CD4-positive, alpha-beta T cell treated with Interleukin-15 for 4 hours (primary cell): ENCODE measurements at regions not wholly inside any gene's neighbourhood (a gene's known extent, or its start where the extent isn't known, plus 50 kb on each side); places are given as distances from the start of the nearest gene placed in this dataset.

ENCODE experiments used
- DNase-seq: peaks from one replicate; pipeline ENCODE4 v3.0.0-alpha.2; 2020; ENCODE audit warnings: low spot score

DNA sequence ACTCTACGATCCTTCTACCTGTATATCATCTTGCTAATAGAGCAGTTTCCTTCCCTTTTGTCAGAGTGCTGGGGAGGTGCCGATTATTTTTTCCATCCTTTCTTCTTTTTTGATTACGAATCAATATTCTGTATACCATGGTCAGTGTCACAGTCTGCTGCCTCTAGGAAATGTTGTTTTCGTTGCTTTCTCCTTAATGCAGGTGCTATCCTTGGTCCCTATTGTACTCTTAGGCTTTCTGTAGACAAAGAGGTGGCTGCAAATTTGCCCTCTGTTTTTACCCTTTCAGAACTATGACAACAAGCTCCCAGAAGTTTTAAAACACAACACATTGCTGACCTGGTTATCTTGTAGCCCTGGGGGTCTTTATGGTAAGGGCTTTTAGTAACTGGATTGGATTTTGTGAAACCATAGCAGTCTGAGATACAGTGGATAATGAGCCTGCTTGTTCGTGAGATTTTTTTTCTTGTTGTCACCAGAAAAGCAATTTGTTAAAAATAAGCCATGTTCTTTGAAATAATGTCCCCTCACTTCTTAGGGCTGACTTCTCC, 430.3 kb upstream of the TPM1 start:
- no peak for DNase-seq

DNA sequence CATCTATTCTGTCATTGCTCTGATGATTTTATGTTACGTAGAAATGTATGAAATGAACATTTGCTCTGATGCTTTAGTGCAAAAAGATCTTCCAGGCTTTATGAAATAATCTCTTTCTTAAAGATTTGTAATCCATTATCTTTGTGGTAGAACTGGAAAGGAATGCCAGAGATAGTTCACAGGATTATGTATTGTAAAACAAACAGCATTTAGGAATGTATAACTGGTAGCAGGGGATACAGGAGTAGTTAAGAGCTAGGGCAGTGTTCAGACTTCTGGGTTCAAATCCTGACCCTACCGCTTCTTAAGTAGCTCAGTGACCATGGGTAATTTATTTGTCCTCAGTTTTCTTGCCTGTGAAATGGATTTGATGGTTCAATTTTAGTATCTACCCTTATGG, 429.8 kb upstream of the TPM1 start:
- DNase-seq, result no peak

DNA sequence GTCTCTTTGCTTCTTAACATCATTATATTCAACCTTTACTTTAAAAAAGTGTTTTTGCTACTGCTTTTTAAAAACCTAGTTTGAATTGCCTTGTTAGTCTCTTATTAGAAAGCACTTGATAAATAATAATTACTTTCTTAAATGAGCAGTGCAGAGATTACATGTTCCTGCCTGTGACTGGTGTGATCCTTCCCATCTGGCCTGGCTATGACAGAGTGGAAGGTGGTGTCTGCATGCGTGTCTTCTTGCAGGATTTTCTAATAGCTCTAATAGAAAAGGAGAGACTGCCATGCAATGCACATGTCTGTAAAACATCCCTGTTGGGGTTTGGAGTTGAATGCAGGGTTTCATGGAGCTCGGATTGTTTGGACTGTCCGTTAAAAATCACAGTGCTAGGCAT, 425.8 kb upstream of the TPM1 start:
- no peak for DNase-seq

DNA sequence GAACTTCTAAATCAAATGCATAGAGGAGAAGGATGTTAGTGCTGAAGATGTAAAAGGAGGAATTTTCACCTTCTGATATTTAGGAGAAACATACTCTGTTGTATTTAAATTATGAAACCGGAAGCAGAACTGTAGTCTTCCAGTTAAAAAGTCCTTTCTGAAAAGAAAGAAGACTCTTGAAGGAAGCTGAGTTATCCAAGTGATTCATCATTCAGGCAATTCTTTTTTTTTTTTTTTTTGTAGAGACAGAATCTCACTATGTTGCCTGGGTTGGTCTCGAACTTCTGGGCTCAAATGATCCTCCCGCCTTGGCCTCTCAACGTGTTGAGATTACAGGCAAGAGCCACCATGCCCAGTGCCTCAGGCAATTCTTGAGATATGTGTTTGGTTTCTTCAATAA, 424.8 kb upstream of the TPM1 start:
- DNase-seq, result no peak

DNA sequence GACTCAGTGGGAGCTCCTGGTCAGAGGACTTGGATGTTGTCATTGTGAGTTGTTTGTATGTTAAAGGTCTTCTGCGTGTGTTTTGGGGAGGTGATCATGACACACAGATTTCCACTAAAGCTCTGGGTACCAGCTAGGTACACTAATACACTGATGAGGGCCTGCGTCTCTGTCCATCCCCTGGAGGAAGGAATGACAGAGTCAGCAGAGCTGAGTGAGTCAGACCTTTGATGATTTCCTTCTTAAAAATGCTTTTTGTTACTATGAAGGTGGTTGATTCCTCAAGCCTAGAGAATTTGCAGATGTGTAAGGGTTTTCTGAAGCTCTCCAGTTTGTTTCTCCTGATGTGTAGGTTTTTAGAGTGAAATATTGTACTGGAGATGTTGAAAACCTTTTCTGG, 424.1 kb upstream of the TPM1 start:
- DNase-seq, result no peak

DNA sequence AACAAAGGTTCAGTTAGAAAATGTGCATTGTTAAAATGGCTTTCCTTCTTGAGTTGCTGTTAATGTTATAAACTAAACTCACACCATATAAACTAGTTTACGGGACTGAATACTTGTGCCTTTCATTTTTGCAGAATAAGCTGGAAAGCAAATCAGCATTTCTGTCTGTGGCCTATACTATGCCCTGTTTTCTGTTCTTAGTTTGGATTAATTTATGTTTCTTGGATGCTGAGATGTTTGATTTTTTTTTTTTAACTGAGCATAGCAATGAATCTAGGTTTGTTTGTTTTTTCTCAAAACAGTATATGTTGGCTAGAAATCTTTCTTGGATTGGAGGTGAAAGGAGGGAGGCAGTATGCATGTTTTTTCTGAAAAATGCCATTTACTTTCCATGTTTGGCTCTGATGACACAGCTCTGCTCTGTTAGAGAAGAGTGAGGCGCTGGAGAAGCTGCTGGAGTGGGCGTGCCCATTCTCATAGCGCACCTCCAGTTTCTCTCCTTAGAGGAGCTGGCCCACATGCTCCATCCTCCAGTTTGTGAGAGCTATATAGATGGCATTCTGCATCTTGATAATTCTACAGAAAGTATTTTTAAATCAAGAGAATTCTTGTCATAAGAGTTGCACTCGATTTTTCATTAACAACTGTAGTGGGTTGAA, 423.6 kb upstream of the TPM1 start:
- DNase-seq, result no peak

DNA sequence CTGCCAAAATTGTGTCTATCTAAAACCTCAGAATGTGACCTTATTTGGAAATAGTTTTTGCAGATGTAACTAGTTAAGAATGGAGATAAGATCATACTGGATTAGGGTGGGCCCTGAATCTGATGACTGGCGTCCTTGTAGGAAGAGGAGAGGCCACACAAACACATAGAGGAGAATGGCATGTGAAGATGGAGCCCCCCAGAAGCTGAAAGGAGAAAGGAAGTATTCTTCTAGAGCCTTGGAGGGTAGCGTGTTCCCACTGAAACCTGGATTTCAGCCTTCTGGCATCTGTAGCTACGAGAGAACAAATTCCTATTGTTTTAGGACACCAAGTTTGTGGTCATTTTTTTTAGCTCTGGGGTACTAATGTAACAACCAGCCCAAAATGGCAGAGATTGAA, 423.0 kb upstream of the TPM1 start:
- DNase-seq, result no peak

DNA sequence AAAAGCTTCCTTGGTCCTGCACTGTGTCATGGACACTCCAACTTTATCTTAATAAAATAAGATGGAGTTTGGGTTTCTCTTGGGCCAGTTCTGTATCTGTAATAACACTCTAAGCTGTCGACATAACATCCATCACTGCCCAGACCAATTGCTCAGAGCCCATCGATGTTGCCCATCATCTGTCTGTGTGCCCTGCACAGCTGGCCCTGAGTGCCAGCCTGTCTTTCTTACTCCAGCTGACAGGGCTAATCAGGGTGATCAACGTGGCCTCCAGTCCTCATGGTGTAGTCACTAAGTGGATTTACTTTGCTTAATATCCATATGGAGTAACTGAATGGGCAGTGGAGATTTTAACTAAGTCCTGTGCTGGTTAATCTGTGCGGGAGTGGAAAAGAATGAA, 419.8 kb upstream of the TPM1 start:
- DNase-seq, result no peak

DNA sequence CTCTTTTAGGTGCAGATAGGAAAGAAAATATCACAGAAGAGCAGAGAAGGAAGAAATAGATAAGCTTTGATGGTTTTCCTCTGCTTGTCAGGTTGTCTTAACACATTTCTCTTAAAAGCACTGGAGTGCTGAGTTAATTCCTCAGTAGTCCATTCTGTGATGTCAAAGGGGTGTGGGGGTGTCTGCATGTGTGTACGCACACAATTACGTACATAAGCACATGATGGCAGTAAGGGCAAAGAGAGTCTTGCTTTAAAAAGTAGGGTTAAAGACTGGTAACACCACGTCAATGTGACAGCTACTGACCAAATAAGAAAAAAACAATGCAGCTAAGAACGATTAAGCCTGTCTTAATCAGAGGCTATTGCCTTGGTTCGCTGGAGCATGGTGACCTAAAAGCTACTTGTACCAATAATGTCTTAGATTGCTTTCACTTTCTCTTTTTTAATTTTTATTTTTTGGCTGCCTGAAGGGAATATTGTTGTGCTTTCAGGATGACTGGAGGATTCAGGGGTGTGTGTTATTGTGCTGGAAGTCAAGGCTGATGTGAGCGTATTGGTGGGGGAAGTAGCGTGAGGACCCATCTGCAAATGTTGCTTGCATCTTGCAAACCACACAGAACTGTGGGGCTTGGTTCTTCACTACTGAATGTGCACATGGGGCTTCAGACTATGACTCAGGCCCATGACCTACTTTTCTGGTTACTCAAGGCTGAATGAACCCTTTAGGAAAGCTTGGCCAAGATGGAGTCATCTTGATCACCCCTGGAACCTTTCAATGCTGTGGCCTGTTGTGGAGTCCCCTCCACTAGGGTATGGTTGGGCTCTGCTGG, 417.8 kb upstream of the TPM1 start:
- DNase-seq, result no peak

DNA sequence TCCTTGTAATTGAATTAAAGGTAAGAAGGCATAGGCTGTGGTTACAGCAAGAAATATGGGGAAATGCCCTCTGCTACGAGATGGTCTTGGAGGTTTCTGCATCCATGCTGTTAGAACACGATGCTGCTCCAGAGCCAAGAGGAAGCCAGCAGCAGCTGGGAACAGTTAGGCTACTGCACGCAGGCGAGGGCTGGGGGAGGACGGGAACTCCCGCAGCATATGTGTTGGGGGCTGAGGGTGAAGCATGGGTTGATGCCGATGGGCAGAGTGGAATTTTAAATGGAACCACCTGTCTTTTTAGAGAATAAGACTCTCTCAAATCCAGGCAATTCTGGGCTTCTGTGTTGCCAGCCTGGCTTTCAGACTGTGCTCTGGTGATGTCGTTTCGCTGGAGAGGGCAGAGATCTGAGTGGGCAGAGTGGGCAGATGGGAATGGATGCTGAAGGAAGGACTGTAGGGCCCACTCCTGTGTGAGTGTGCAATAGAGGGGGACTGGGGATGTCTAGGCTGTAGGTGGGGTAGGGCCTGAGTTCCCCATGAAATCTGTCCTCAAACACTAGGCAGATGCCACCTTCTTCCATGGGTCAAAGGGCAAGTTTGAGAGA, 417.0 kb upstream of the TPM1 start:
- no peak for DNase-seq

DNA sequence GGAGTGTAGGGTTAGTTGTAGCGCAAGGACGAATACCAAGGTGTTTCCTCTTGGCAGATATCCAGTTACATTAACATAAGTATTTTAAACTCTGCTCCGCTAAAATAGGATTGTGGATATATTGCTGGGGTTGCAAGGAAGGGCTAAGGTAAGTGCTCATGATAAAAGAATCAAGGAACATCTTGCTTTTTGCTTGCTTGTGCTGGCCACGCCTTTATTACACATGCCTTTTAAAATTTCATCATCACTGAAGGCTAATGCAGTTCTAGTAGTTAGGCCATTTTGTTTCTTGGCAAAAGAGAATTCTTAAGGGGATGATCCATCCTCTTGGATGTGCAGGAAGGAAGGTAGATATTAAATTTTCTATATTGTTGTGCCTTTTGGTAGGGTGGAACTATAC, 415.6 kb upstream of the TPM1 start:
- no peak for DNase-seq

DNA sequence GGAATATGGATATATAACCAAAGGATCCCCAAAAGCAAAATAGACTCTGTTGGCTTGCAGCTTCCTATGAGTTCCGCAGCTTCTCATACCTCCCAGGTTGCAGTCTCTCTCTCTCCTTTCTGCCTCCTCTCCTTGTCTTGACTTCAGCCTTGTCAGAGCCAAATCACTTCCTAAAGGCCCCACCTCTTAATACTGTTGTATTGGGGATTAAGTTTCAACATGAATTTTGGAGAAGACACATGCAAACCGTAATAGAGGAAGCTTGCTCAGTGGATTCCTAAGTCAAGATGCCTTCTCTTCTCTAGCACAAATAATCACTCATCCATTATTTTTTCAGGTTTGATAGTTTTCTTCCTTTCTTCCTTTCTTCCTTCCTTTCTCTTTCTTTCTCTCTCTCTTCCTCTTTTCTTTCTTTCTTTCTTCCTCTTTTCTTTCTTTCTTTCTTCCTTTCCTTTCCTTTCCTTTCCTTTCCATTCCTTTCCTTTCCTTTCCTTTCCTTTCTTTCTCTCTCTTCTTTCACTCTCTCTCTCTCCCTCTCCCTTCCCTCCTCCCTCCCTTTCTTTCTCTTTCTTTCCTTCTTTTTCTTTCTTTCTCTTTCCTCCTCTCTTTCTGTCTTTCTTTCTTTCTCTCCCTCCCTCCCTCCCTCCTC, 411.3 kb upstream of the TPM1 start:
- no peak for DNase-seq

DNA sequence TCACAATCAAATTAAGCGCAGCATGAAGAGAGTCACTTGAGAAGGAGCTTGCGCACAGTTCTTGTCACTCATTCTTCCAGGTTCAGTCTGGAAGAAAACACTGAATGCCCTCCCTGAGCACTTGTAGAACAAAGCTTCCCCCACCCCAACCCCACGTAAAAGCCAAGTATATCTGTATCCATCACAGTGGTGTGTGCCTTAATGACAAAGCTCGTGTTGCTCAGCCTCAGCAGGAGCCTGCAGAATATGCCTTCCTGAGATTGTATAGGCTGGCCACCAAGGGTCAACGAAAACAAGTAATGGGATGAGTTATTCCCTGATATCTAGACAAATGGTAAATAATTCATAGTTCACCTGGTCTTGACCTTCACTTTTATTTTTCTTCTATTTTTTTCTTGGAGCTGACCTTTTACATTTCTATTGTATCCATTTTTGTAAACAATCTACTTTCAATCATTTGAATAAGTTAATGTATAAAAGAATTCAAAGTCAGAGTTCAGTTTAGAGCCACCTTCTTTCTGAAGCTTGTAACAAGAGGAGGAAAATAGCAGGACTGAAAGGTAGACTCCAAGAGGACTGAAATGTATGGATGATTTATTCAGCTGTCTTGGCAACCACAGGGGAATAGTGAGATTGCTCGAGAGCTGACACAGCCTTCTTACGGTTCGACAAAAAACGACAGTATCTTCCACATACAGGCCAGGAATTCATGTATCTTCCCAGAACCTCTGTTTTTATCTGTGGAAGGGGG, 405.5 kb upstream of the TPM1 start:
- no peak for DNase-seq

DNA sequence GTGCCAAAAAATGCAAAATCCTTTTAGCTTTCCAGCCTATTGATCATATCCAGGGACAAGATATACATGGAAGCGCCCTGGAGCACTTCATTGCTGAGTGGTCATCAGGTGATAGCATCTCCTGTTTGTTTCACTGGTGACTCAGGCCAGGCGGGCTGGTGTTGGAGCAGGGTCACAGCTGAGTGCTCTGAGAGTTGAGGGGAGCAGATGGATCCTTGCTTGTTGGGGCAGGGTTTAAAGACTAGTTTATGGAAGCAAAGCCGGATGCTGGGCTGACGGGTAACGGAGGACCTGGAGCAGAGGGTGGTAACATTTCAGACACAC, 405.0 kb upstream of the TPM1 start:
- DNase-seq, result no peak

DNA sequence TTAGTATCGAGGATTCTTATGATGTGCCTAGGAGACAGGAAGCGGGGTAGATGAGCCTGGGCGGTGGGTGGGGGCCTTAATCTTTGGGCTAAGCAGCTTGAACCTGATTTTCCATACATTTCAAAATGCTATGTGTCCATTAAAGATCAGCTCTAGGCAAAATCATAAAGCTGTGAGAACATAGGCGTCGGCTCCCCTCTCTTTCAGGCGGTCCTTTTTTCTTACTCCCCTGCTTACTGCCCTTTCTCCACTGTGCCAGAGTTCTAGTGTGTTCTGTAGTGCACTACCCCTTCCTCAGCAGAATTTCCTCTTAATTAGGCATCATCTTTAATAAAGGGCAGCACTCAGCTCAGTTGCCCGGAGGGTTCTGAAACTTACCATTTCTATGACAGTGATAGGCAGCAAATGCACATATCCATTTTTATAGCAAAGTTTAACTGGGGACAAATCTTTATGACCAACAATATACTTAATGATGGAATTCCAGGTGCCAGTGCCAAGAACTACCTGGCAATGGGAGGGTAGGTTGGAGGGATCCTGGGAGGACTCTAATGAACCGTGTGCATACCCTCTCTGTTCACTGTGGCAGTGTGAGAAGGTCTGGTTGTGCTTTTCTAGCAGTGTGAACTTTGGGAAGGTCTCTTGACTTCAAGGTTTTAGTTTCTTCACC, 404.5 kb upstream of the TPM1 start:
- no peak for DNase-seq

DNA sequence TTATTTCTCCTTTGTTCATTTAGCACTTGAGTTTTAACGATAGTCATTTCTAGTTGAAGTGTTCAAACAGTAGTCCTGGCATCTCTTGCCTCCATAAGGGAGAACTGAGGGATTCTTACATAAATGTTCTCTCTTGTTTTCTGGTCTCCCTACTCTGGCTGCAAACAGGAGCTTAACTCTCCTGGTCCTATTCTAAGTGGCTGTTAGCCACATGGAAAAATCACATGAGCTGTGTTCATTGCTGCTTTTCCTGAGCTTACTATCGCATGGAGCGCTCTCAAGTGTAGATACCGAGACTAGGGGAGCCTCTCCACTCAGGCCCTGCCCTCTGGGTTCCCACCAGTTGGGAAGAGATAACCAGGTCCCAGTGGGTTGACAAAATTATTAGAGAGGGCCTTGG, 403.1 kb upstream of the TPM1 start:
- DNase-seq, result no peak

DNA sequence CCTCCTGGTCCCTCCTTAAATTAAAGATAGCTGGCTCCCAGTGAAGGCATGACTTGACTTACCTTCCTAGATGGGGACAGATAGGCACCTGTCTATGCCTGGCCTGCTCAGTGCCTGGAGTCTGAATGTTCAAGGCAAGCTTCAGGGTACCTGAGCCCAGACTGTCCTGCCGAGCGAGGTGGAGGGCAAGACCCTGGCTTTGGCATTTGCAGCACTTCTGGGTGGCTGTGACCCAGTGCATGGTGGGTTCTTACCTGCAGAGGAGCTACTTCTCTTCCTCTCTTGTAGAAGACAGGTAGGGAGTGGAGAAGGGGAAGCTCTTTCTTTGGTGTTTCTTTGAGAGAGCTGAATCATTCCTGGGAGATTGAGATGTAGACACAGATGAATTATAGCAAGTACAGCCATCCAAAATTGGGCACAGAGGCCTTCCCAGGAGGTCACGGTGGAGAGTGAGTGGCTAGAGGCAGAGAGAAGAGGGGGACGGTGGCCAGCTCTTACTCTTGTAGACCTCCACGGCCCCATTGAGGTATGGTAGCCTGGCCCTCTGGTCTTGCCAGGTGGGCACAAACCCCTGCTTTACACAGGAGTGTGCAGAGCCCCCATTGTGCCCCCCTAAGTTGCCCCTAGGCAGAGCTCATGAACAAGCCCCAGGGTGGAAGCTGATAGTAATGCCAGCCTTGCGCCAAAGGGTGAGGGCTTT, 402.5 kb upstream of the TPM1 start:
- DNase-seq, result no peak

DNA sequence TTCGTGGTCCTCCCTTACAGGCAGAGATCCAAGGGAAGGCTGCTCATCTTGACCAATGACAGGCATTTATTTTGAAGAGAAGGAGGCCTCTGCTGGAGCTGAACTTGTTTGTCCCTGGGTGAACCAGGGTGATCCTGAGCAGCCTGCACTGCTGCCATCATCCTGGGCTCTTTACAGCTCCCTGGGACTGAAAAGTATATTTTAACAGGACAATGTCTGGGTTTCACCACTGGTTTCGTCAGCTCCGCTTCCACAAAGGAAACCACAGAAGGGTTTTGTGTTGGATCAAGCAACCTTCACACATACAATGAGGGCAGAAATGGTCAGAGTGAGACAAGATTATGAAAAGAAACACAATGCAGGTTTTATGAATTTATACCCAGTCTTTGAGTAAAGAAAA, 400.7 kb upstream of the TPM1 start:
- DNase-seq, result no peak

DNA sequence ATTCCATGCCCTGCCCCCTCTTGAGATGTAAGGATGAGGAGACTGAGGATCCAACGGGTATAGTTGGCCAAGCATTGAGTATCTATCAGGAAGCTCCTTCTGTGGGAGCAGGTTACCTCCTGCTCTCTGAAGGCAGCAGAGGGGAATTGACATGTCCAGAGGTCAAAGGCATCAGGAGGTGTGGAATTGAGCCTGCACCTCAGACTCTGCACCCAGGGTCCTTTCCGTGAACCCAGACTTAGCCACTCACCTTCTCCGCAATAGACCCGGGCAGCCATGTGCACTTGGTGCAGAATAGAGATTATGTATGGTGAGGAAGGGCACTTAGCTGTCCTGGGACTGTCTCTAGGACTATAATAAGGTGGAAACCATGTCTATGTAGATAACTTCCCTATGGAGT, 399.0 kb upstream of the TPM1 start:
- DNase-seq, result no peak

DNA sequence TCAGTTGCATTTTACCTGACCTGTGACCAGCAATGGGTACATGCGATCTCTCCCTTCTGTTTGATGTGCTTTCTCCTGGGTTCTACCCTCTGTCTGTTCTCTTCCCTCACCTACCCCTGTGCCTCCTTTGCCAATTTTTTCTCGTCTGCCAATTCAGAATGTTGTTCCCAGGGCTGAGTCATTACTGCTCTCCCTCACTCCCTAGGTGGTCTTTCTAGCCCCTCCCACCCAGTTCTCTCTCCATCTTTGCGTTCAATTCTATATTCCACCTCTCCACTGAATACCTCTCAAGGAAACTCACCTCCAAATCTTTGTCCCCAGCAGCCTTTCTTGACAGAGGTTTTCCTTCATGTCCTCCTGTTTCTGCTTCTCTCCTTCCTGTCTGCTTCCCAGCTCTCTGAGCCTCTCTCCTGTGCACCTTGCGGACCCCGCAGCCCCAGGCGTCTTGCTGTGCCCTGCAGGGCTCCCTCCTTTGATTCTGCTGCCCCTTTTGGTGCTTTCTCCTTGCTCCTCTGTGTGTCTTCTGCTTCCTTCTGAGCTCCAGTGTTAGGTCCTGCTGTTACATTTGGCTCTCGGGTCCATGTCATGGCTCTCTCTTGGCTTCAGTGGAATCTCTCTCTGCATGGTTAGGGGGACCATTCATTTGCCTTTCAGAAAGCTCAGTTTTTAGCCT, 398.2 kb upstream of the TPM1 start:
- DNase-seq, result no peak
